Activated CD4-positive, CD25-positive, alpha-beta regulatory T cell treated with anti-CD3 and anti-CD28 coated beads, Interleukin-2, amount 50 U/mL, for 24 hours (primary cell): ENCODE measurements at regions not wholly inside any gene's neighbourhood (a gene's known extent, or its start where the extent isn't known, plus 50 kb on each side); places are given as distances from the start of the nearest gene placed in this dataset.

Source experiments
- ATAC-seq, 2 donors: fragments of 150-1000 bp; cut with Tn5 transposase; one replicate each; pipeline ENCODE4 v1.10.0; 2021; ENCODE audit warnings: mild to moderate bottlenecking in 1 of 2, moderate library complexity in 1 of 2

DNA sequence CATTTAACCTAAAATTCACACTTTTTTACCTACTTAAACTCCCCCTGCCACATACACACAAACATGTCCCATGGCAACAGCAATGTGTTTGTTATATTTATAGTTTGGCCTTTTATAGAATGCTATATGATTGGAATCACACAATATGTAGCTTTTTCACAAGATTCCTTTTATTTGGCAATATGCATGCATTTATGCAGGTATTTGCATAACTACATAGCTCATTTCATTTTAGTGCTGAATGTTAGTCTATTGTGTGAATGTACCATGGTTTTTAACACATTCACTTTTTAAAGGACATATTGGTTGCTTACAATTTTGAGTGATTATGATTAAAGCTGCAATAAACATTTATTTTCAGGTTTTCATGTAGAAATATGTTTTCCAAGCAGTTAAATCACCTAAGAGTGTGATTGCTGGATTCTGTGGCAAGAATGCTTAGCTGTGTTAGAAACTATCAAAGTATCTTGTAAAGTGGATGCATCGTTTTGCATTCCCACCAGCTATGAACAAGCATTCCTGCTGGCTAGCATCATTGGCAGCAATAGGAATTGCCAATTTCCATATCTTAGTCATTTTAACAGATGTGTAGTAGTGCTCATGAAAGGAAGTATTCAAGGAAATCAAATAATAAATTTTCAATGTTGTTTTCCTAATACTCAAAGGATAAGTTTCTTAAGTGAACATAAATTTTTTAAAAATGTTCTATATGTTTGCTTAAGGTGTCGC lies 557.0 kb downstream of the SLITRK1 start:
- ATAC-seq, result no peak

DNA sequence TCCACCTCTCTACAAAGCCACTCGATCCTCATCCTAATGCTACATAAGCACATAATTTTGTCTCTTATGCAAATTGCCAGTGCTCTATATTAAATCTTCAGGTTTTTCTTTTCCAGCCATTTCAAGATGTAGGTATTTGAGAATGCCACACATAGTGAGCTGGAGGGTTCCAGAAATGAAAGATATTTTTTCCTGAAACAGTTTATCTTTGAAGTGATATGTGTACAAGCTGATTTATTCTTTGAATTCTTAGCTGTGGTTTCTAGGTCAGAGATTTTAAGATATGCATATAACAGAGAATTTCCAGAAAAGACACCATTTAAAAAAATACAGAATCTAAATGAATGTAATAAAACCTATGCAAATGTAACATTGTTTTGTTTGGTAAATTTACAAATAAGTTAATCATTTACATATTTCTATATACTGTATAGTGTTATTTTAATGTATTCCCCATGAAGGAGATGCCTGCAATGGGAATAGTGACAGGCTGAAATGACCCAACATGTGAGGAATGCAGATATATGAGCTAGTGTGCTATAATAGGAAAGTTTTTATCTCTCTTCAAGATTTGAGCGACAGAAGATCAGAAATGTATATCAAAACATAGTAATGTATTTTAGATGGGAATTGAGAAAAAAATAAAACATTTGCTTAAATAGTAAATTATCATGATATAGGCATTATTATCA lies 570.2 kb downstream of the SLITRK1 start:
- ATAC-seq, result no peak

DNA sequence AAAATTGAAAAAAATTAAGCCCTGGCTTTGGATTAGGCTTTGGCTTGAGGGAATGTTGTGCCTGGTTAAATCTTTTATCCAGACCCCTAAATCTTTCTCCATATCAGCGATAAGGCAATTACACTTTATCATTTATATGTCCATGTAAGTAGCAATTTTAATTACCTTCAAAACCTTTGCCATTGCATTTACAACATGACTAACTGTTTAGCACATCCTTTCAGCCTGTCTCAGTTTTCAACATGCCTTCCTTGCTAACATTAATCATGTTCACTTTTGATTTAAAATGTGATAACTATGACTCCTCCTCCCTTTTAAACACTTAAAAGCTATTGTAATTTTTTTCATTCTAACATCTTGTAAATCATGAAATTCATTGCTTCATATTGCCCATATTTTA lies 583.7 kb downstream of the SLITRK1 start:
- no peak for ATAC-seq

DNA sequence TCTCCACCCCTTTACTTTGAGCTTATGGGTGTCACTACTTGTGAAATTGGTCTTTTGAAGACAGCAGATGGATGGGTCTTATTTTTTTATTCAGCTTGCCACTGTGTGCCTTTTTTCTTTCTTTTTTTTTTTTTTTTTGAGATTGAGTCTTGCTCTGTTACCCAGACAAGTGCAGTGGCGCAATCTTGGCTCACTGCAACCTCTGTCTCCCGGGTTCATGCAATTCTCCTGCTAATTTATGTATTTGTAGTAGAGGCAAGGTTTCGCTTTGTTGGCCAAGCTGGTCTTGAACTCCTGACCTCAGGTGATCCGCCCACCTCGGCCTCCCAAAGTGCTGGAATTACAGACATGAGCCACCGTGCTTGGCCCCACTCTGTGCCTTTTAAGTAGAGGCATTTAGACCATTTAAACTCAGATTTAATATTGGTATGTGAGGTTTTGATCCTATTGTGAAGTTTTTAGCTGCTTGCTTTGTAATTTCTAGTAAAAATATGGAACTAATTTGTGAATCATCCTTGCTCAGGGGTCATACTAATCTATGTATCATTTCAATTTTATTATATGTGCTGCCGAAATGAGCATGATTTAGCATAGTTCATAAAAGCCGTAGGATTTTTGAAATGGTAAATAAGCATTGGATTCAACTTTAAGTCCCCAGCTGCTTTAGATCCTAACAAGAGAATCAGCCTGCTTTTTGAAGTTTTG lies 584.5 kb downstream of the SLITRK1 start:
- no peak for ATAC-seq

DNA sequence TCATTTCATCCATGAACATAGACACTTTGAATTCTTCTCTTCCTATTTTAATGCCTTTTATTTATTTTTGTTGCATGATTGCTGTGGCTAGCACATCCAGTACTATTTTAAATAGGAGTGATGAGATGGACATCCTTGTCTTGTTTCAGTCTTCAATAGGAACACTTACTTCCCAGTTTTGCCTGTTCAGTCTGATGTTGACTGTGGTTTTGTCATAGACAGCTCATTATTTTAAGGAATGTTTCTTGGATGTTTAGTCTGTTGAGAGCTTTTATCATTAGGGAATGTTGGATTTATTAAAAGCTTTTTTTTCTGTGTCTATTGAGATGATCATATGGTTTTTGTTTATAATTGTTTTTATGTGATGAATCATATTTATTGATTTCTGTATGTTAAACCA lies 586.6 kb downstream of the SLITRK1 start:
- no peak for ATAC-seq

DNA sequence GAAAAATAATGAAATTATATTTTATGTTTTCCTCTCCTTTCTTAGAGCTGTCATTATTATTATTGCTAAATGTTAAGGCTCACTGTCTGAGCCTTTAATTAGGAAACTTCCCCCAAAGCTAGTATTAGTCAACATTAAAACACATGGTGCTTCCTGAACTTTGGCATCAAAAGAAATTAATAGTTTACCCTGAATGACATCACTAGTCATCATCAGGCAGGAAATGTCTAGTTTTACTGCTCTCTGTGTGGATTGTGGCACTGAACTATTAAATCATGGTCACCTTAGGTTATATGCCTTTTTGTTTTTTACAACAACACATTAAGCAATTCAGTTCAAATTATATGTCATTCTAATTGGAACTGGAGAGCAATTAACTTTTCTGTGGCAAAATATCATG lies 595.5 kb downstream of the SLITRK1 start:
- ATAC-seq, result no peak

DNA sequence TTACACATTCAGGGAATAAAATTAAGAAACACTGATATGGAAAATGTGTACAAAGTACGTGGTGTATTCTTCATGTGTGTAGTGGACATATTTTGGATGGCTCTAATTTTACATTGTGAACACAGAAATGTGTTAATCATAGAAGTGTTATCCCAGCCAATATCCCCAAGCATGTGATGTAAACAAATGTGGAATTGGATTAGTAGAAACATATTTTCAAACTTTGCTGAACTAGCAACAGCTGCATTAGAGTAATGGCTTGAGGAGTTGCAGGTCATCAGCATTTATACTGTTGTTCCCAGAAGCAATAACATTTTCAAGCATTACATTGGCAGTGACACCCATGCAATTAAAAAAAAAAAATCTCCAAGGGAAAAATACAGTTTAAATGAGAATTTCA lies 600.6 kb downstream of the SLITRK1 start:
- ATAC-seq, result no peak

DNA sequence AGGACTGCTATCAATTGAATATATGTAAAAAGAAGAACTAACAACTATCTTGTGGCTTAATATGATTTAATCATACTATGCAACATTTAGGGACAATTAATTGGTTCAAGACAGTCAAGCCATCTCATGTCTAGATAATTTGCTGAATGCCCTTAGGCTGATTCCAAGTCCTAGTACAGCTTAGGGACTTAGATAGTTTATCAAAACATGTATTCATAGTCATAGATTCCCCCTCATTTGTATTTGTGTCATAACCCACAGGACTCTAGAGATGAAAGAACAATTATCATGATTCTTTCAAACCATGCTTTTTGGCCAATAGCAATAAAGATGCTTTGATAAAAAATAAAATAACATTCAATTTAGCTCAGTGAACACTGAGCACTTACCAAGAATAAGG lies 607.6 kb downstream of the SLITRK1 start:
- ATAC-seq, result no peak

DNA sequence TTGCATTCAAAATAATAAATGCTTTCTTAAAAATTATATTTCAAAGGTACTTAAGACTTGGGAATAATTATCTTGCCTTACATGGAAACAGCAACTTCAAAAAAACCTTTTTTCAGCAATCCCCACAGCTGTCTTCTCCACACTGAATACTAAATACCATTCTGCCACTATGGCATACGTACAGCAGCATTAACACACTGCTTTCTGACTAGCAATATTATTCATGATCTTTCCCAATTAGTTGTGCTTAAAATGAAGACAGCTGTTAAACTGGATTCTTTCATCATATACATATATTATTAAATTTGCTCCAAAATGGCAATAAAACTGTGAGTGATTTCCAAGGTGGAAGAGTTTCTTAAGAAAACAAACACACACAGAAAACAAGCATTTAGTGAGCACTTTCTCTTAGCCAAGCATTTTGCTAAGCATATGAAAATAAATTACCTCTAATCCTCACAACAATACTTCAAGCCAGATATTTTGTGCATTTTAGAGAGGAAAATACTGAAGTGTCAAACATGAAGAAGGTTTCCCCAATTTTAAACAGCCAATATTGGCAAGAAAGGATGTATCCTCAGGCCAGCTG lies 609.5 kb downstream of the SLITRK1 start:
- no peak for ATAC-seq

DNA sequence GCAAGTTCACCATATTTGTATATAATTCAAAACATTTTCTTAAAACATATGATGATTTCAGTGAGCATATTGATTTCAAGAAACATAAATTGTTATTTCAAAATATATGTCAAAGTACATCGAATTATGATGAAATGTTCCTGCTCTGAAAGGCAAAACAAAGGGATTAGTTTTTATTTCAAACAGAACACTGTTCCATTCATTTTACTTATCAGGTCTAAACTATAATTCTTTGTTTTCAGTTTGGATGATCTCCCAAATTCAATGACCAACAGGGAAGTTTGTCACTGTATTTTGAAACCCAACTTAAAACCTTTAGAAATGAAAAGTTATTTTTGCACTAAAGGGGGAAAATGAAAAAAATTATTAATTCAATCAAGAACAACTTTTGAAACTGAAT lies 610.2 kb downstream of the SLITRK1 start:
- ATAC-seq, result no peak

DNA sequence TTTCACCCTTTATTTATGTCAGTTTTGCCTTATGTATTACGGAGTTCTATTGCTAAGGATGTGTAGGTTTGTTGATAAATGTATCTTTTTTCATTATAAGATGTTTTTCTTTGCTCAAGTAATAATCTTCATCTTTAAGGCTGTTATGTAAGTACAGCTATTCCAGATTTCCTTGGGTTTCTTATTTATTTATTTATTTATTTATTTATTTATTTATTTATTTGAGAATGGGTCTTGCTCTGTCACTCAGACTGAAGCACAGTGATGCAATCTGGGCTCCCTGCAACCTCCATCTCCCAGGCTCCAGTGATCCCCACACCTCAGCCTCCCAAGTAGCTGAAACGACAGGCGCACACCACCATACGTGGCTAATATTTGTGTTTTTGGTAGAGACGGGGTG lies 617.0 kb downstream of the SLITRK1 start:
- ATAC-seq, result no peak

DNA sequence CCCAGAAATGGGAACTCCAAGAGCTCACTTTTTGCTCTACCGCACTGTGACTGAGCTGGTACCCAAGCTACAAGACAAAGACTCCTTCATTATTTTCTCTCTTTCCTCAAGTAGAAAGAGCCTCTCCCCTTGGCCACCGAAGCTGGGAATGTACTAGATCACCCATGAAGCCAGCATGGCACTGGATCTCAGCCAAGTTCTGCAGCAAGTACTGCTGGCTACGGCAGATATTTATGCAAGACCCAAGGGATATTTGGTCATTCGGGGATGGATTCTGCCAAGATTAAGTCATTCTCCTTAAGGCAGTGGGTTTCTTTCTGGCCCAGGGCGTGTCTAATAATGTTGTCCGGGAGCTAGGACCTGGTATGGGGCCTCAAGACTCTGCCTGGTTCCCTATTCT lies 633.5 kb downstream of the SLITRK1 start:
- ATAC-seq, result no peak

DNA sequence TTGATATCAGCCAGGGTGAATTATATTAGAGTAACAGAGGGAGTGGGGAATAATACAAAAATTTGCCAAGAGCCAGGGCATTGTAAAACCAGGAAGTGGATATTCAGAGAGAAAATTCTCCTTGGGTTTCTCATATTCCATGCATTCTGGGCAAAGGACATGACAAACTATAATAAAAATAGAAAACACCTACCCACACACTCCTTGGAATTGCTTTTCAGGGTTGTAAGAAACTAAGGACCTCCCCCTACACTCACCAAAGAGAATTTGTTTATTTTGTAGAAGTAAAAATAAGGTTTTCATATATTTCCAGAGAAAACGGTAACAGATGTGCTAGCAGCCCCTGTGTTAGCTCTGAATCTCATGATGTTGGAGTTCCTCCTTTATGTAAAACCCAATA lies 649.6 kb downstream of the SLITRK1 start:
- ATAC-seq, result no peak

DNA sequence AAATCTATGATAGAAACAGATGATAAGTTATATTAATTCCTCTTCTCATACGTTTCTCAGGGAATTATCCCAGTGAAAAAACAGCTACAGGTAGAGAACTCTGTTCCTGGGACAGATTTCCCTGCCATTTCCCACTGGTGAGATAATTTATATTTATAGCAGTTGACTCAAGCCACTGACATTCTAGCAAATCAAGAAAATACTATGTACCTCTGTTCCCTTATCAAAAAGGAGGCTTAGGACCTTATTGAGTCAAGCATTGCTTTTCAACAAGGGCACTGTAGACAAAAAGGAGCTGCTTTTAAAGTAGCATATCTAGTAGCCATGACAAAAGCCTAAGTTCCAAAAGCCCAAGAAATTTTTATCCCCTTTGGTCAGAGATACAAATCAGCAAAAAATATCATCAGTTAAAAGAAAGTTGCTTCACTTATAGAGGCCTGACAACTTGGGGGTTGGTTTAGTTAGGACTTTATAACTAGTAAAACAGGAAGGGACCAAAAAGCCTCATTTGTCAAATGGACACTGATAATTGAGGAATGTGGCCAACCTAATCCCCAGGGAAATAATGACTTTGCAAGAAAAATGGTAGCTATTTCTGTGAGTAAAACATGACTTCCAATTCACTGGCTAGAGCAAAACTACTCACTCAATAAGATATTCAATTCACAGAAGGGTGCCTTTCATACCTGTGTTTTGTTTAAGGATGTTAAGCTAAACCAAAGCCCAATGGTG lies 652.5 kb downstream of the SLITRK1 start:
- no peak for ATAC-seq

DNA sequence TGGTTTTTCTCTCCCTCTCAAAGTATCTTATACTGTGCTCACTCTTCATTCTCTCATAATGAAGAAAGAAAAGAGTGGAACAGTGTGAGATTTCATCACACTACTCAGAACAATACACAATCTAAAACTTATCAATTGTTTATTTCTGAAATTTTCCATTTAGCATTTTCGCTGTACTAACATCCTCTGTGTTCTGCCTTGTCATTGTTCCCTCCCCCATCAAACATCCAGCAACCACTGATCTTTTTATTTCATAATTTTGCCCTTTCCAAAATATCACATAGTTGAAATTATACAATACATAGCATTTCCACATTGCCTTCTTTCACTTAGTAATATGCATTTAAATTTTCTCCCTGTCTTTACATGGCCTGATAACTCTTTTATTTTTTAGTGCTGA lies 658.7 kb downstream of the SLITRK1 start:
- no peak for ATAC-seq

DNA sequence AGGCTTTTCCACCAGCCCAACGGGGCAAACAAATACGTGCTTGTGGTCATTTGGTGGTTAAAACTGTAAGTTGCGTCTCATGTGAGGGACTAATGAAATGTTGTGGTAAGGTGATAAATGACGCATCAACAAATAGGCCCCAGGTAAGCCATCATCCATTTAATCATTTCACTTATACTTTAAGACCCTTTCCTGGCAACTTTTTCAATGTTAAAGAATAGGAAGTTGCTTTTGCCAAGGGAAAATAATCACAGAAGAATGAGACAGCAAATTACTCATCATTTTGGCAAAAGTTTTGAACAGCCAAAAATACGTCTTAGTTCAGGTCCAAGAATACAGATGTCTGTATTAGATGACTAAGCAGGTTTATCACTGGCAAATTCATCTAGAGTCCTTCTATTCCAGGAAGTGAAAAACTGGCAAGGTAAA lies 660.4 kb downstream of the SLITRK1 start:
- no peak for ATAC-seq

DNA sequence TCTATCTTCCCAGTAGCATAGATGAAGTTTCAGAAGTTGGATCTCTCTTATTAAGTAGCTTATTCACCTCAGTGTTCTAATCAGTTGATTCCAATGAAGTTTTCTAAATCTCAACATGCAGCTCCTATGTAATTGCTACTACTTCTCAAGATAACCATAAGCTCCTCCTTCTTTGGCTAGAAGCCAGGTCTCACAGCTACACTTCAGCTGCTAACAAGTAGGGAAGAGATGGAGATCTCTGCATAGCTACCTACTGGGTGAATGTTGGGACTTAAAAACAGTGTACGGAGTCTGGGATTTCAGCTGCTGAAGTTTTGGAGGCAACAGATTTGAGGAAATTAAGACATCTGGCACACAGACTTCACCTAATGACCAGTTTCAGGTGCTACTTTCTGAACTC lies 661.0 kb downstream of the SLITRK1 start:
- ATAC-seq, result no peak

DNA sequence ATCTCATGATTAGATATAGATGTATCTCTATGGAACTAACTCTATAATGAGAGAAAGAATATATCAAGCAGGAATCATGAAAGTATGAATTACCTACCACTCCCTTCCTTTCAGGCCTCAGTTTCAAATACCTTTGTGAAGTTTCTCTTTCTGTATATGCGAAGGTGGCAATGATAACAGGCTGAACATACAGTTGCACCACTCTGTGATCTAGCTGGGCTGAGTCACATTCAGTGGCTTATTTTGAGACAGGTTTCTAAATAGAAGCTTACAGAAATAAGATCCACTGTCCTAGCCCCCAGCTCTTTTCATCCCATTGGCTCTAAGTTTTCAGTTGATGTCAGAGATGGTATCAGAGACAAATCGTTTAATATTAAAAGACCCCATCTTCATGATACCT lies 662.0 kb downstream of the SLITRK1 start:
- no peak for ATAC-seq

DNA sequence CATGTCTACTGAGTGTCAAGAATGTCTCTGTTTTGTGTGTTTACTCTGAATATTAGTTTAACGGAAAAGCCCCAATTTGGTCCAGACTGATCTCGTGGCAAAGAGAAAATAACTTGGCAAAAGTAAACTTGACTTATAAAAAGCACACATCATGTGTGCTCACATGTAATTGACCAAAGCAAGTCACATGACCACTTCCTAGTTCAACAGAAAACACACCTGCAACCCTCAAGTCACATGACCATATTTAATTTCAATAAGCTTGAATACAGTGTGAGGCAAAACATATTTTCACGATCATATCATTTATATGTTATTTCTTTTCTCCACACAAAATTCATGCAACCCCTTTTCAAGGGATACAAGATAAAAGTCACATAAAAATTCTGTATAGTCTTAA lies 662.4 kb downstream of the SLITRK1 start:
- ATAC-seq, result no peak

DNA sequence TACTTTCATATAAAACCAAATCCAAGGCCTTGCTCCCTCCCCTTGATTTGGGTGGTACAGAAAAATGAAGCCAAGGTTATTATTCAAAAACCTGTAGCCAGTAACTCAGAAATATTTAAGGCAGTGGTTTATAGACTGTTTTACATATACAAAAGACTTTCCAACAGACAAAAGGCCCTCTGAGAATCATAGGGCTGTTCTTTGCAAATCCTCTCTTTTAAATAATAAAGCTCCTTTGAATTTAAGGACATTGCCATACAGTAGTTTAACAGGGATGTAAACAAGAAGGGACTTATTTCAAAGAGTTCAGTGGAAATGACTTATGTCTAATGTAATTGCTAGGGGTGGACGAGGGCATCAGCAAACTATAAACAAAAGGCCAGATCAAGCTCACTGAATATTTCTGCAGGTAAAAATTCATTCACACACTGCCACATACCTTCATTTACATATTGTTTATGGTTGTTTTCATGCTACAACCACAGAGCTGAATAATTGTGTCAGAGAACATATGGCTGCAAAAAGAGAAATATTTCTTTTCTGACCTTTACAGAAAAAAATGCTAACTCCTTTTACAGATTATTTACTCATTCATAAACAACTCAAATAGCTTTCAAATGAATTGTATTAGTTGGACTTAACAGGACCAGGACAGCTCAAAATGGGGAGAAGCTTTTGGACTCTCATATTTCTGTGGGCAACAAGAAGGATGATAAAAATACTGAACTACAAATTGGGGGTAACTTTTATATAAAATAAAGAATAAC lies 665.6 kb downstream of the SLITRK1 start:
- ATAC-seq, result no peak

DNA sequence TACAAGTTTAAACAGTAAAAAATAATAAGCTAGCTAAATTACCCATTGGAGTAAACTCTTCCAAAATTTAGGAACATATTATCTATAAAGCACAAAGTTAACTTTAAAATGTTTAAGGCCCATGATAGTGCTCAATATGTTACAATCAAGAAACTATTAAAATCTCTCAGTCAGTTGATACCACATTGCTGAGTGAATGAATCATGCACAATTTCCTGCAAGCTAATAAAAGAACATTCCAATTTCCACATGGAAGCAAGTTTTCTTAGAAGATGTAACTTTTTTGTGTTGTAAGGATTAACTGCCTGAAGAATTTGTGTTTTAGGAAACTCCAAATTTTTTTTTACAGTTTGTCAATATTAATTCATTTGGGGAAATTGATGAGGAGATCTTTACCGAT lies 666.6 kb downstream of the SLITRK1 start:
- ATAC-seq, result no peak

DNA sequence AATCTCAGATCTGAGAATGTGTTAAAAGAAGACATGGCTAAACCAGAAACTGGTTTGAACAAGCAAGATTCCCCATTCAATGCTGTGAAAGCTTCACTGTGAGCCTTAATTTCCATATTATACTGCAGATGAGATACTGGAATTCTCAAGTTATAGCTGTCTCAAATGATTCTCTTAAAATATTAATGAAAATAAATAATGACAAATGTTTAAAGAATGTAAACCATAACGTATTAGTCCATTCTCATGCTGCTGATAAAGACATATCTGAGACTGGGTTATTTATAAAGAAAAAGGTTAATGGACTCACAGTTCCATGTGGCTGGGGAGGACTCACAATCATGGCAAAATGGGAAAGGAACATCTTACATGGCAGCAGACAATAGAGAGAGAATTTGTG lies 667.8 kb downstream of the SLITRK1 start:
- no peak for ATAC-seq
